Activated CD4-positive, alpha-beta T cell treated with anti-CD3 and anti-CD28 coated beads, Interleukin-2, Interleukin-6, amounts not matched to agents 100 ng/mL and 50 ng/mL, durations not matched to agents 16 hours and 8 hours (primary cell): ENCODE measurements at regions not wholly inside any gene's neighbourhood (a gene's known extent, or its start where the extent isn't known, plus 50 kb on each side); places are given as distances from the start of the nearest gene placed in this dataset.

Experiments used
- DNase-seq: peaks from one replicate; pipeline ENCODE4 v3.0.0-alpha.2; 2020

DNA sequence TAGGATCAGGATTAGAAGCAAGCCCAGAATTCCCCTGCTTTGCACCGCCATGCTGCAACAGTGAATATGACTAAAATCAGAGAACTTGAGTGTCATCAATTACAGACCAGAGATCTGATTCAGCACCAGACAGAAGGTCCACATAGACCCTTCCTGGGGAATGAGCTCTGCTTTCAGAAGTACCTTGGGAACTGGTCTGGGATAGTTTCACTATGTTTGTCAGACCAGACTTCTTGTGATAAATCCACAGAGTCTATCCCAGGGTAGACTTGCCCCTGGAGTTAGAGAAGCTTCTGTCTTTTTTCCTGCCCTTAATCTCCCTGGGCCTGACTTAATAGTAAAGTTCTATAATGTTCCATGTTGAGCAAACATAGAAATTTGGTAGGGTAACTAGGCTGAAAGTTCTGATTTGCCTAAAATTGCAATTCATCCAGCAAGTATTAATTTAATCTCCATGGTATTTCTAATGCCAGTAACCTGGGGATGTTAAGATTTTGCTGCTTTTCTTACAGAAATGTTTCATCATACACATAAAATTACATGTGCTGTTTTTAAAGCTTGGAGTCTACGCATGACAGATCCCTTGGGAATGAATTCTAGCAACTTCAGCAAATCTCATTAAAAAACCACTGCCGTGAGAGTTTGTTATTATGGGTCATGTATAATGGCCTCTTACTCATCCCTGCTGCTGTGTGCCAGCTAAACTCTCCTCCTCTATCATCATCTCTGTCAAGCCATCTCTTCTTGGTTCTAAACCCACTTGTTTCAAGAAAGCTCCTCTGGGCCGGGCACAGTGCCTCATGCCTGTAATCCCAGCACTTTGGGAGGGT, 61.3 kb upstream of the METAP2 start:
- DNase-seq: no peak

DNA sequence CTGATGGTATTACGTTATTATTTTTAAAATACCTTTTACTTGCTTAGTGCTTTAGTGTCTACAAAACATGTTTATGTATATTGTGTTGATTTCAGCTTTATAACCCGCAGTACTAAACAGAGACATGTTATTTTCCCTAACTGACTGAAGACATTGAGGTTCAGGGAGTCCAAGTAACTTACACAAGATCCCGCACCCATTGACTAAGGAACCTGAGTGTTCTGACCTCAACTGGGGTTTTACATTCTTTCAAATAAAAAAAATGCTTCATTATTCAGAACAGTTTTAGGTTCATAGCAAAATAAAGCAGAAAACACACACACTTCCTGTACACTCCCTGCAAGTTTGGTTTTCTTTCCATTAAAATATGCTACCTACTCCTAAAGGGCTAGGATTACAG, 60.4 kb upstream of the METAP2 start:
- DNase-seq: no peak

GRCh38 chr12:95415451-95415850, 58.5 kb upstream of the METAP2 start:
- DNase-seq: no peak

DNA sequence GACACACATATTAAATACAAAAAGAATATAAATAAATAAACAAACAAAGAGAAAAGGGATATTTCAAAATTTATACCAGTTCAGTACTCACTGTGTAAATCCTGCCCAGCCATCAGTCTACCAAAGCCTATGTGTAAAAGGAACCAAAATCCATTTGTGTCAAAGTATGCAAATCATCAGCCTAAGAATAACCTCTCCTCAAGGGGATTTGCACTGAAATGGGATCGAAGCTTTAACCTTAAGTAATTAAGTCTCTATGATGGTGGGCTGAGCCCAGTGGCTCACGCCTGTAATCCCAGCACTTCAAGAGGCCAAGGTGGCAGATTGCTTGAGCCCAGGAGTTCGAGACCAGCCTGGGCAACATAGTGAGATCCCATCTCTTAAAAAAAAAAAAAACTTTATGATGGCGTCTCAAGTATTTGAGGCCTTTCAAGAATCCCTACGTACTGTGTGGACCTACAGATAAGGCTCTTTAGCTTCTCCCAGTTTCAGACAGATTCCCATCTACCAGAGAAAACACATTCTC, 57.8 kb upstream of the METAP2 start:
- no peak for DNase-seq

DNA sequence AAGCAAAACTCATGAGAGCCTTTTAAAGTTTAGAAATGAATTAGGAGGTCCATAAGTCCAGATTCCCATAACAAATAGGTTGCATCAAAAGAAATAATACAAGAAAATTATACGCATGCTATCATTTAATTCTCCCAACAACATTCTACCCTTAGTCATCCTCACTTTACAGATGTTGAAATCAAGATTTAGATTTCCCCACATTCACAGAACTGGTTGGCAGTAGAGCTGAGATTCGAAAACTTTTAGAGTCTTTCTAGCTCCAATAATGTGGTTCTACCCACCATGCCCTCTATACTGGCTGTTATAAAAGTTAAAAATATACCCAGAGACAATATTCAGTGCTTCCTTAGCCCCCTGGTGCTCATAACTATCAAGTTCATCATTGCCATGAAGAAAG, 56.6 kb upstream of the METAP2 start:
- DNase-seq: no peak

GRCh38 chr12:95418142-95418541, 55.8 kb upstream of the METAP2 start:
- no peak for DNase-seq
